ENCODE measurements at regions not wholly inside any gene's neighbourhood (a gene's known extent, or its start where the extent isn't known, plus 50 kb on each side); places are given as distances from the start of the nearest gene placed in this dataset.

- TF ChIP-seq EZH2 (IDR thresholded peaks at IDR 0.05; ENCODE audit: low read length, unreplicated experiment) (no peak), CTCF (conservative IDR thresholded peaks at IDR 0.05; ENCODE audit: low read depth, low read length) (no peak)
These were observed 523.6 kb upstream of the EYS start for GRCh38 chr6:66230591-66230990.
